Adrenal gland (tissue), 9 donors: ENCODE measurements at regions not wholly inside any gene's neighbourhood (a gene's known extent, or its start where the extent isn't known, plus 50 kb on each side); places are given as distances from the start of the nearest gene placed in this dataset.

Source experiments
- DNase-seq, 7 donors: peaks; one replicate each; pipeline ENCODE4 v3.0.0-alpha.2; 2019 to 2020
- H3K27ac ChIP-seq, 5 donors: fragments of 200-600 bp; sonication (generic) in 4 of 5; 1 replicate in 3 of 5; 2 replicates in 2 of 5; pipeline versions ENCODE4 v1.5.1 to v1.8.0; 2016 to 2020; ENCODE audit warnings: mild to moderate bottlenecking in 1 of 5
- H3K27me3 ChIP-seq: fragments of 200-600 bp; 2 replicates; pipeline ENCODE4 v1.8.0; 2021
- H3K36me3 ChIP-seq, 2 donors: fragments of 200-600 bp; replicated peaks in 1 of 2; 1 replicate in 1 of 2; 2 replicates in 1 of 2; pipeline versions ENCODE4 v1.5.1 to v1.8.0; 2018 to 2022
- H3K4me1 ChIP-seq, 2 donors: fragments of 200-600 bp; replicated peaks in 1 of 2; 1 replicate in 1 of 2; 2 replicates in 1 of 2; pipeline versions ENCODE4 v1.5.1 to v1.8.0; 2018 to 2021
- H3K4me3 ChIP-seq, 4 donors: fragments of 200-600 bp; sonication (generic) in 3 of 4; one replicate each; pipeline ENCODE4 v1.5.1; 2016 to 2018
- H3K9me3 ChIP-seq, 3 donors: fragments of 200-600 bp; sonication (generic) in 1 of 3; replicated peaks in 1 of 3; 1 replicate in 2 of 3; 2 replicates in 1 of 3; pipeline versions ENCODE4 v1.5.1 to v1.8.0; 2016 to 2021
- CTCF ChIP-seq, 6 experiments: fragments of 450-650 bp in 4 of 6; fragments of 200-600 bp in 2 of 6; sonication (generic) in 1 of 6; IDR thresholded peaks; 1 replicate in 5 of 6; 2 replicates in 1 of 6; pipeline versions ENCODE4 v1.5.1 to v1.8.0; 2016 to 2021; ENCODE audit warnings: antibody characterized with exemption in 6 of 6, mild to moderate bottlenecking in 2 of 6, moderate library complexity in 1 of 6
- POLR2A ChIP-seq, 2 donors: fragments of 450-650 bp; IDR thresholded peaks; one replicate each; pipeline ENCODE4 v1.6.1; 2017; ENCODE audit warnings: antibody characterized with exemption in 2 of 2, mild to moderate bottlenecking in 2 of 2, moderate library complexity in 1 of 2
- WGBS, 4 donors: extraction: QIAGEN DNeasy Blood & Tissue Kit in 2 of 4; methylation state at CpG; one replicate each; pipeline versions ENCODE4 v1.1.5 to v1.1.7; 2013 to 2017; 5-methylcytosine and 5-hydroxymethylcytosine counted together
- intact Hi-C, 2 donors: fragments of 100-400 bp; cut with DNase I; formaldehyde crosslinking; loops; one replicate each; pipeline versions ENCODE4 v1.14.1 to v1.15.0; 2022 to 2023
- donor health status: healthy with polysubstance abuse.
- donor health status: Bipolar disorder and iron deficiency.
- donor health status: DM: yes; HTN: yes; CAD: no.
- donor health status: DM: no; HTN: no; CAD: no.
- donor health status: DM: no; HTN: no; CAD: no.

- Histone ChIP-seq H3K4me3 (no peak overlapping the region), H3K36me3 (no peaks in the 10 kb centered on the region), H3K9me3 (no peaks in the 10 kb centered on the region), H3K27me3 (no peaks in the 10 kb centered on the region), H3K4me1 (no peaks in the 10 kb centered on the region), H3K27ac (no peak overlapping the region)
- intact Hi-C loops = no loop called here
- TF ChIP-seq POLR2A (IDR thresholded peaks at IDR 0.05) (no peak), CTCF (IDR thresholded peaks at IDR 0.05) (no peak)
- 61 to 85% (median 71%) methylated on average over 4 to 6 of the region's 6 CpGs for WGBS, 4 donors
- DNase-seq = peak in 3 of 7 donors; percentile 15 to 29 (median 16)
Observed at GRCh38 chr6:40678941-40679340, 91.8 kb upstream of the LRFN2 start.

- Histone ChIP-seq H3K36me3 (no peaks in the 10 kb centered on the region), H3K9me3 (no peaks in the 10 kb centered on the region), H3K4me3 (no peak overlapping the region), H3K27me3 (no peaks in the 10 kb centered on the region), H3K27ac (no peak overlapping the region), H3K4me1 (no peaks in the 10 kb centered on the region)
- 81 to 87% (median 83%) methylated on average over 7 to 8 of the region's 8 CpGs for WGBS, 4 donors
- DNase-seq = no peak
- TF ChIP-seq CTCF (IDR thresholded peaks at IDR 0.05) (no peak), POLR2A (IDR thresholded peaks at IDR 0.05) (no peak)
- intact Hi-C loops = no loop called here
Observed at GRCh38 chr6:40674170-40674569, 87.0 kb upstream of the LRFN2 start.

- no peak for TF ChIP-seq POLR2A (IDR thresholded peaks at IDR 0.05)
- intact Hi-C loops = no loop called here
- Histone ChIP-seq H3K27me3 (no peaks in the 10 kb centered on the region), H3K36me3 (no peaks in the 10 kb centered on the region), H3K4me3 (no peak overlapping the region), H3K9me3 (no peaks in the 10 kb centered on the region), H3K27ac (no peak overlapping the region), H3K4me1 (no peaks in the 10 kb centered on the region)
- 62 to 75% (median 67%) methylated on average over 5 of the region's 5 CpGs for WGBS, 4 donors
- DNase-seq = no peak
Observed at GRCh38 chr6:40672087-40672486, 84.9 kb upstream of the LRFN2 start.

GRCh38 chr6:40671694-40672050 lies 84.5 kb upstream of the LRFN2 start:
- Histone ChIP-seq H3K9me3 (no peaks in the 10 kb centered on the region), H3K27ac (no peak overlapping the region), H3K4me3 (no peak overlapping the region), H3K36me3 (no peaks in the 10 kb centered on the region), H3K4me1 (no peaks in the 10 kb centered on the region), H3K27me3 (no peaks in the 10 kb centered on the region)
- intact Hi-C loops = no loop called here
- DNase-seq = no peak
- no peak for TF ChIP-seq POLR2A (IDR thresholded peaks at IDR 0.05)
- no peak for TF ChIP-seq CTCF (IDR thresholded peaks at IDR 0.05)
- 64 to 84% (median 73%) methylated on average over 3 of the region's 3 CpGs for WGBS, 4 donors

GRCh38 chr6:40671001-40671693 lies 84.0 kb upstream of the LRFN2 start:
- H3K9me3 ChIP-seq = no peaks in the 10 kb centered on the region
- no peaks in the 10 kb centered on the region for H3K36me3 ChIP-seq
- no peaks in the 10 kb centered on the region for H3K4me1 ChIP-seq
- no peak overlapping the region for H3K4me3 ChIP-seq
- no peak for DNase-seq
- intact Hi-C loops = no loop called here
- TF ChIP-seq POLR2A (IDR thresholded peaks at IDR 0.05) = no peak
- TF ChIP-seq CTCF (IDR thresholded peaks at IDR 0.05) = no peak
- no peak overlapping the region for H3K27ac ChIP-seq
- WGBS, 4 donors = 78 to 80% (median 79%) methylated on average over 15 of the region's 15 CpGs
- no peaks in the 10 kb centered on the region for H3K27me3 ChIP-seq
